Mesendoderm (in vitro differentiated cells): ENCODE measurements at regions not wholly inside any gene's neighbourhood (a gene's known extent, or its start where the extent isn't known, plus 50 kb on each side); places are given as distances from the start of the nearest gene placed in this dataset.

Source experiments
- DNase-seq: peaks from one replicate; pipeline ENCODE4 v3.0.0; 2013
- H2AK5ac ChIP-seq: 2 replicates; pipeline ENCODE4 v1.6.1; 2013; ENCODE audit warnings: low read length, inconsistent platforms
- H2BK120ac ChIP-seq: 2 replicates; pipeline ENCODE4 v1.6.1; 2013; ENCODE audit warnings: low read depth, mild to moderate bottlenecking, low read length, moderate library complexity, mixed read lengths
- H2BK15ac ChIP-seq: replicated peaks from 2 replicates; pipeline ENCODE4 v1.6.1; 2013; ENCODE audit warnings: low read depth, mild to moderate bottlenecking, moderate library complexity
- H2BK5ac ChIP-seq: 2 replicates; pipeline ENCODE4 v1.6.1; 2013; ENCODE audit warnings: low read length, inconsistent platforms
- H3K18ac ChIP-seq: 2 replicates; pipeline ENCODE4 v1.6.1; 2013; ENCODE audit warnings: mild to moderate bottlenecking, low read length, mixed read lengths
- H3K23ac ChIP-seq: one replicate; pipeline ENCODE4 v1.6.1; 2013; ENCODE audit warnings: low read length
- H3K27ac ChIP-seq: 2 replicates; pipeline ENCODE4 v1.5.1; 2013; ENCODE audit warnings: low read depth, mild to moderate bottlenecking, inconsistent platforms, low read length, moderate library complexity
- H3K27me3 ChIP-seq: 2 replicates; pipeline ENCODE4 v1.6.1; 2013; ENCODE audit warnings: low read length, control low read depth, mild to moderate bottlenecking, inconsistent platforms; ENCODE audit not compliant: insufficient read depth, poor library complexity
- H3K36me3 ChIP-seq: 2 replicates; pipeline ENCODE4 v1.6.1; 2013; ENCODE audit warnings: low read length, inconsistent platforms; ENCODE audit not compliant: control insufficient read depth, insufficient read depth
- H3K4ac ChIP-seq: one replicate; pipeline ENCODE4 v1.6.1; 2013; ENCODE audit warnings: low read depth, mild to moderate bottlenecking, low read length, moderate library complexity
- H3K4me1 ChIP-seq: 2 replicates; pipeline ENCODE4 v1.6.1; 2013; ENCODE audit warnings: low read depth, low read length, inconsistent platforms; ENCODE audit not compliant: control insufficient read depth
- H3K4me2 ChIP-seq: 2 replicates; pipeline ENCODE4 v1.6.1; 2013; ENCODE audit warnings: low read length
- H3K4me3 ChIP-seq: 2 replicates; pipeline ENCODE4 v1.5.1; 2013; ENCODE audit warnings: mild to moderate bottlenecking, low read length
- H3K56ac ChIP-seq: one replicate; pipeline ENCODE4 v1.6.1; 2013; ENCODE audit warnings: low read length
- H3K79me1 ChIP-seq: 2 replicates; pipeline ENCODE4 v1.6.1; 2013; ENCODE audit warnings: low read length, inconsistent platforms
- H3K79me2 ChIP-seq: 2 replicates; pipeline ENCODE4 v1.6.1; 2013; ENCODE audit warnings: mild to moderate bottlenecking, low read length; ENCODE audit not compliant: control insufficient read depth, insufficient read depth
- H3K9ac ChIP-seq: 2 replicates; pipeline ENCODE4 v1.6.1; 2013; ENCODE audit warnings: low read length, inconsistent platforms
- H4K5ac ChIP-seq: one replicate; pipeline ENCODE4 v1.6.1; 2013; ENCODE audit warnings: low read length
- H4K8ac ChIP-seq: one replicate; pipeline ENCODE4 v1.6.1; 2013; ENCODE audit warnings: low read depth, mild to moderate bottlenecking, control low read depth, low read length, moderate library complexity
- WGBS: extraction: QIAGEN DNeasy Blood & Tissue Kit; methylation state at CpG from one replicate; pipeline ENCODE4 v1.1.7; 2013; ENCODE audit warnings: low lambda C conversion rate, missing lambda C conversion rate; ENCODE audit not compliant: insufficient coverage; ENCODE audit errors: extremely low coverage; 5-methylcytosine and 5-hydroxymethylcytosine counted together

DNA sequence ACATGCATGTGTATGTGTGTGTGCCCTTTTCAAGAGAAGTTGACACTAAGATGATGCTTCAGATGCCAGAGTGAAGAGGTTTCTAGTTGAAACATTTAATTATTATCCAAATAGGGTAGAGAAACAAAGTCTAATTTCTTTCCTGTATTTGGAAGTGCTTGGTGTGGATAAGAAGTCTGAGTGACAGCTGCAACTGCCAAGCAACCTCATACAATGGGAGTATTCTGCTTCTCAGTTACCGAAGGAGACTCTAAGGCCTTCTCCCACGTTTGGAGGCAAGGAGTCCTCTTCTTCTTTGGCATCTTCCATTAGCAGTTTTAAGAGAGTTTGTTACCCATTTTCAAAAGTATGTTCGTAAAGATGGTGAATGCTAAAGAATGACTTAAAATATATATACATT lies 82.4 kb downstream of the HDGFL1 start:
- no CpG with 5 or more reads among the region's 3 CpGs for WGBS
- Histone ChIP-seq H3K4ac (no peak overlapping the region), H2BK15ac (no peak overlapping the region), H3K23ac (no peak overlapping the region), H3K18ac (no peak overlapping the region), H3K4me3 (no peak overlapping the region), H3K9ac (no peak overlapping the region), H4K8ac (no peak overlapping the region), H3K4me1 (no peaks in the 10 kb centered on the region), H3K79me2 (no peaks in the 10 kb centered on the region), H3K79me1 (no peaks in the 10 kb centered on the region), H3K36me3 (no peaks in the 10 kb centered on the region), H3K56ac (no peak overlapping the region), H3K27me3 (no peaks in the 10 kb centered on the region), H4K5ac (no peak overlapping the region), H2BK120ac (no peak overlapping the region), H3K4me2 (no peak overlapping the region), H2BK5ac (no peak overlapping the region), H2AK5ac (no peak overlapping the region), H3K27ac (no peak overlapping the region)
- no peak for DNase-seq

DNA sequence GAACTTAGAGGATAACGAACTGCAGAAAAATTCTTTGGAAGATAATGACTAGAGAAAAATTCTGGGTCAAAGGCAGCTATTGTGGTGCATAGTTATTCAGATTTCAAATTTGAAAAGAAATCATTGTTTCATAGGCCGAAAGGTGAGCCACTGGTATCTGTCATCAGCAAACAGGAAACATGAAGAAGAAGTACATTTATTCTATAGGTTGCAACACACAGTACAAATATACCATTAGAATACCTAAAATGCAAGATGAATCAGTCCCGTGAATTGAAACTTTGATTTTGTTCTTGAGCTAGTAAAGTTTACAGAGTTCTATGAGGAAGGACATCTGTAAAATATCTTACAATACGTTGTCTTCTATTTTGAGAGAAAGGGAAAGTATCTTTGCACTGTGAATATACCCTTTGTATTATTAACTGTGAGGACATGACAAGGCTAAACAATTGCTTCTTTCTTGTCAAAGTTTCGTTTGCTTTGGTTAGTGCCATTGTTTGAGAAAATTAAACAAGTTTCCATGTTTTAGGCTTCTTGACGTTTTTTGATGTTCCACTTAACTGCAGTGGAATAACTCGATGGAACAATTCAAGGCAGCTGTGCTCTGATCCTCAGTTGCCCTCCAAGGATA lies 84.7 kb downstream of the HDGFL1 start:
- H2BK5ac ChIP-seq: no peak overlapping the region
- H3K4me3 ChIP-seq: no peak overlapping the region
- WGBS: no CpG with 5 or more reads among the region's 7 CpGs
- H4K5ac ChIP-seq: no peak overlapping the region
- no peaks in the 10 kb centered on the region for H3K36me3 ChIP-seq
- H3K23ac ChIP-seq: no peak overlapping the region
- no peak overlapping the region for H3K4ac ChIP-seq
- no peak overlapping the region for H2BK15ac ChIP-seq
- no peak overlapping the region for H3K4me2 ChIP-seq
- H3K79me2 ChIP-seq: no peaks in the 10 kb centered on the region
- no peak overlapping the region for H2BK120ac ChIP-seq
- no peaks in the 10 kb centered on the region for H3K27me3 ChIP-seq
- DNase-seq: no peak
- no peak overlapping the region for H3K18ac ChIP-seq
- H3K4me1 ChIP-seq: no peaks in the 10 kb centered on the region
- no peak overlapping the region for H3K27ac ChIP-seq
- no peaks in the 10 kb centered on the region for H3K79me1 ChIP-seq
- H3K9ac ChIP-seq: no peak overlapping the region
- no peak overlapping the region for H2AK5ac ChIP-seq
- H3K56ac ChIP-seq: no peak overlapping the region
- H4K8ac ChIP-seq: no peak overlapping the region

DNA sequence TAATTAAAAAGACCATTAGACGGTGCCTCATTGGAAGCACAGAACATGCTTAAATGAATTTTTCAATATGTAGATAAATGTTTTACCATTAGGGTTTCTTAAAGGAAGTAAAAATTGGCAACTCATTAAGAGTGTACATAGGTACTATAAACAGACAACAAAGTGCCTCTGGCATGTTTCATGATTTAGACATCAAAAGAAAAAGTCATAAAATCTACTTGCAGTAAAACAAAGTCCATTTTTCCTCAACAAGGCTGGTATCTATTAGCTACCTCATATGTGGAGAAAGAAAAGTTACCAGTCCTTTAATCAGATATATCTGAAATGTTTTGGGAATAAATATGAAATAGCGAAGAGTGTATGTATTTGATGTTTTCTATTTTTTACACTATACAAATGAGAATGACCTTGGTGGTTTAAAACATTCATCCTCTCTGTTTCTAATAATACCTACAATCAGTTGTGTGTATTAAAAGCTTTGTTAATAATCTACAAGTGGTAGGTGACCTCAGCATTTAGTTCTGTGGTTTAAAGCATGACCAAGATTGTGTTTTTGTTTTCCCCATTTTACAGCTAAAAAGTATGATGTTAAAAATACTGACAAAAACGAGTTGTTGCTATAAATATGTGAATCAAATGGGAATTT lies 87.5 kb downstream of the HDGFL1 start:
- H3K27ac ChIP-seq: no peak overlapping the region
- H2AK5ac ChIP-seq: no peak overlapping the region
- H3K18ac ChIP-seq: no peak overlapping the region
- WGBS: 100% methylated on average over 1 of the region's 3 CpGs
- H4K8ac ChIP-seq: no peak overlapping the region
- H3K4ac ChIP-seq: no peak overlapping the region
- no peak for DNase-seq
- H3K4me1 ChIP-seq: no peaks in the 10 kb centered on the region
- no peak overlapping the region for H3K4me3 ChIP-seq
- no peak overlapping the region for H2BK120ac ChIP-seq
- H2BK5ac ChIP-seq: no peak overlapping the region
- H3K79me2 ChIP-seq: no peaks in the 10 kb centered on the region
- no peak overlapping the region for H3K4me2 ChIP-seq
- H3K36me3 ChIP-seq: no peaks in the 10 kb centered on the region
- H3K56ac ChIP-seq: no peak overlapping the region
- H2BK15ac ChIP-seq: no peak overlapping the region
- no peak overlapping the region for H3K23ac ChIP-seq
- H4K5ac ChIP-seq: no peak overlapping the region
- H3K27me3 ChIP-seq: no peaks in the 10 kb centered on the region
- H3K79me1 ChIP-seq: no peaks in the 10 kb centered on the region
- no peak overlapping the region for H3K9ac ChIP-seq

DNA sequence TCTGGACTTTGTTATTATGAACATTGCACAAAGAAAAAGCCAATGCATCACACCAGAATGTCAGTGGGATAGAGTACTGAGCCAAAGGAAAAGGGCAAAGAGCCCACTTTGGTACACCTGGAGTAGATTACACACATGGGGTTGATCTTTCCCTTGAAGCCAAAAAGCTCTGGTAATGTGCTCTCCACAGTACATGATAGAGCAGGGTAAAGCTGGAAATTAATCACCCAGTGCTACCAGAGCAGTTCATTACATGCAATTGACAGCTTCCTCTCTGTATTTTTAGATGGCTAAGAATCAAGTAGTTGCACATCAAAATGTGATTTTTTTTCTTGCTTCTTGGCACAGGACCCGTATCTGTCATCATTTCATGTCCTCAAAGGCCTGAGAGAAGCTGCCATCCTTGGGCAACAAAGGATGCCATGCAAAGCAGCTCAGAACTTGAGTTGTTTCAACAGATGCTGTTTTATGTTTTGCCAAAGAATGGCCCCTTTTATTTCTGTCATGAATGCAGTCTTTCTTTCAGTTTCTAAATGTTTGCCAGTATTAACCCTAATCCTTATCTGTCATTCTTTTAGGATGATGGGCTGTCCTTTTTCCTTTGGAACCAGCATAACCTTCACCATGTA lies 88.1 kb downstream of the HDGFL1 start:
- H2BK5ac ChIP-seq: no peak overlapping the region
- H3K4me3 ChIP-seq: no peak overlapping the region
- no peak overlapping the region for H3K18ac ChIP-seq
- H4K5ac ChIP-seq: no peak overlapping the region
- H2BK15ac ChIP-seq: no peak overlapping the region
- no peak overlapping the region for H3K4me2 ChIP-seq
- no peak overlapping the region for H3K4ac ChIP-seq
- no peak overlapping the region for H2AK5ac ChIP-seq
- no peaks in the 10 kb centered on the region for H3K79me2 ChIP-seq
- no peaks in the 10 kb centered on the region for H3K79me1 ChIP-seq
- no peak for DNase-seq
- H3K4me1 ChIP-seq: no peaks in the 10 kb centered on the region
- H3K56ac ChIP-seq: no peak overlapping the region
- H4K8ac ChIP-seq: no peak overlapping the region
- H3K36me3 ChIP-seq: no peaks in the 10 kb centered on the region
- WGBS: no CpG with 5 or more reads among the region's 1 CpG
- no peaks in the 10 kb centered on the region for H3K27me3 ChIP-seq
- no peak overlapping the region for H2BK120ac ChIP-seq
- H3K27ac ChIP-seq: no peak overlapping the region
- H3K23ac ChIP-seq: no peak overlapping the region
- no peak overlapping the region for H3K9ac ChIP-seq

GRCh38 chr6:22658183-22658582 lies 88.8 kb downstream of the HDGFL1 start:
- H3K36me3 ChIP-seq: no peaks in the 10 kb centered on the region
- no peaks in the 10 kb centered on the region for H3K27me3 ChIP-seq
- no peak overlapping the region for H3K56ac ChIP-seq
- no peak overlapping the region for H2BK15ac ChIP-seq
- DNase-seq: no peak
- H2BK120ac ChIP-seq: no peak overlapping the region
- H4K8ac ChIP-seq: no peak overlapping the region
- H3K4ac ChIP-seq: no peak overlapping the region
- no peak overlapping the region for H3K27ac ChIP-seq
- H4K5ac ChIP-seq: no peak overlapping the region
- no peaks in the 10 kb centered on the region for H3K79me1 ChIP-seq
- WGBS: no CpG with 5 or more reads among the region's 2 CpGs
- no peaks in the 10 kb centered on the region for H3K4me1 ChIP-seq
- no peak overlapping the region for H3K4me3 ChIP-seq
- no peak overlapping the region for H3K9ac ChIP-seq
- no peak overlapping the region for H2AK5ac ChIP-seq
- H3K23ac ChIP-seq: no peak overlapping the region
- no peak overlapping the region for H3K4me2 ChIP-seq
- H2BK5ac ChIP-seq: no peak overlapping the region
- no peaks in the 10 kb centered on the region for H3K79me2 ChIP-seq
- no peak overlapping the region for H3K18ac ChIP-seq
